Peyer's patch (tissue), 4 donors: ENCODE measurements at regions not wholly inside any gene's neighbourhood (a gene's known extent, or its start where the extent isn't known, plus 50 kb on each side); places are given as distances from the start of the nearest gene placed in this dataset.

Experiments used
- DNase-seq, 3 donors: peaks; one replicate each; pipeline ENCODE4 v3.0.0-alpha.2; 2017 to 2019
- H3K27ac ChIP-seq, 4 donors: fragments of 200-600 bp; sonication (generic); one replicate each; pipeline ENCODE4 v1.5.1; 2016 to 2019
- H3K27me3 ChIP-seq, 2 donors: fragments of 200-600 bp; sonication (generic); one replicate each; pipeline ENCODE4 v1.5.1; 2019
- H3K36me3 ChIP-seq, 3 donors: fragments of 200-600 bp; sonication (generic); one replicate each; pipeline ENCODE4 v1.5.1; 2016 to 2019
- H3K4me1 ChIP-seq, 4 donors: fragments of 200-600 bp; sonication (generic); one replicate each; pipeline ENCODE4 v1.5.1; 2016 to 2019
- H3K4me3 ChIP-seq, 4 donors: fragments of 200-600 bp; sonication (generic); 1 replicate in 3 of 4; 2 replicates in 1 of 4; pipeline ENCODE4 v1.5.1; 2016 to 2019; ENCODE audit warnings: mild to moderate bottlenecking in 1 of 4
- H3K9me3 ChIP-seq, 4 donors: fragments of 200-600 bp; sonication (generic); one replicate each; pipeline ENCODE4 v1.5.1; 2016 to 2019; ENCODE audit warnings: mild to moderate bottlenecking in 1 of 4
- POLR2A ChIP-seq, 2 donors: fragments of 450-650 bp; IDR thresholded peaks; one replicate each; pipeline ENCODE4 v1.5.1; 2017; ENCODE audit warnings: antibody characterized with exemption in 2 of 2, mild to moderate bottlenecking in 2 of 2, moderate library complexity in 2 of 2
- TF ChIP-seq, protein P1 (sequence below), 6 experiments: fragments of 450-650 bp in 4 of 6; fragments of 200-600 bp in 2 of 6; sonication (generic) in 1 of 6; IDR thresholded peaks; one replicate each; pipeline ENCODE4 v1.5.1; 2017 to 2019; ENCODE audit warnings: antibody characterized with exemption in 6 of 6, mild to moderate bottlenecking in 3 of 6, moderate library complexity in 1 of 6

DNA sequence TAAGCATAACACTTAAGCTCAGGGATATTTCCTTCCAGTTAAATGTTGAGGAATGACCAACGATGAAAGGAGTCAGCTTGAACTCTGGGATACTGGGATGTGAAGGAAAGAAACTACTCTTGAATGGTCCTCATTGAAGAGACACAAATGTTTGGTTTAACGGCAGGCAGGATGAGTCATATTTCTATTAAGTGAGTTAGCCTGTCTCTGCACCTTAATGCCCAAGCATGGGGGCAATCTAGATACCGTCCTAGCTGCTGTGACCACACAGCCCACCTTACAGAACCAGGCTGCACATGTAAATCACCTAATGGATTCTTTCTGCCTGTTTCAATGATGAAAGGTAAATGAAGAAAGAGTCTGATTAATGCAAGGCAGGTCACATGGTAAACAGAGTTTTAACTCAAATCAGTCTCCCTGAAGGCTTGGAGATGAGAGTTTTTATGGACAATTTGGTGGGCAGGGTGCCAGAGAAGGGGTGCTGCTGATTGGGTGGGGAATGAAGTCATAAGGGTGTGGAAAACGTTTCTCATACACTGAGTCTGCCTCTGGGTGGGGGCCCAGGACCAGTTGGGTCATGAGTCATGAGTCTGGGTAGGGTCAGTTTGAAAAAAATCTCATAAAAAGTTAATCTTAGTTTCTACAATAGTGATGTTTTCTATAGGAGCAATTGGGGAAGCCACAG lies 144.6 kb upstream of the MMADHC start:
- Histone ChIP-seq H3K27me3 (no peaks in the 10 kb centered on the region), H3K9me3 (no peaks in the 10 kb centered on the region), H3K27ac (no peak overlapping the region), H3K4me1 (no peaks in the 10 kb centered on the region), H3K36me3 (no peaks in the 10 kb centered on the region), H3K4me3 (no peak overlapping the region)
- no peak for DNase-seq
- TF ChIP-seq, protein P1, sequence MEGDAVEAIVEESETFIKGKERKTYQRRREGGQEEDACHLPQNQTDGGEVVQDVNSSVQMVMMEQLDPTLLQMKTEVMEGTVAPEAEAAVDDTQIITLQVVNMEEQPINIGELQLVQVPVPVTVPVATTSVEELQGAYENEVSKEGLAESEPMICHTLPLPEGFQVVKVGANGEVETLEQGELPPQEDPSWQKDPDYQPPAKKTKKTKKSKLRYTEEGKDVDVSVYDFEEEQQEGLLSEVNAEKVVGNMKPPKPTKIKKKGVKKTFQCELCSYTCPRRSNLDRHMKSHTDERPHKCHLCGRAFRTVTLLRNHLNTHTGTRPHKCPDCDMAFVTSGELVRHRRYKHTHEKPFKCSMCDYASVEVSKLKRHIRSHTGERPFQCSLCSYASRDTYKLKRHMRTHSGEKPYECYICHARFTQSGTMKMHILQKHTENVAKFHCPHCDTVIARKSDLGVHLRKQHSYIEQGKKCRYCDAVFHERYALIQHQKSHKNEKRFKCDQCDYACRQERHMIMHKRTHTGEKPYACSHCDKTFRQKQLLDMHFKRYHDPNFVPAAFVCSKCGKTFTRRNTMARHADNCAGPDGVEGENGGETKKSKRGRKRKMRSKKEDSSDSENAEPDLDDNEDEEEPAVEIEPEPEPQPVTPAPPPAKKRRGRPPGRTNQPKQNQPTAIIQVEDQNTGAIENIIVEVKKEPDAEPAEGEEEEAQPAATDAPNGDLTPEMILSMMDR (IDR thresholded peaks at IDR 0.05): no peak
- TF ChIP-seq POLR2A (IDR thresholded peaks at IDR 0.05): no peak

DNA sequence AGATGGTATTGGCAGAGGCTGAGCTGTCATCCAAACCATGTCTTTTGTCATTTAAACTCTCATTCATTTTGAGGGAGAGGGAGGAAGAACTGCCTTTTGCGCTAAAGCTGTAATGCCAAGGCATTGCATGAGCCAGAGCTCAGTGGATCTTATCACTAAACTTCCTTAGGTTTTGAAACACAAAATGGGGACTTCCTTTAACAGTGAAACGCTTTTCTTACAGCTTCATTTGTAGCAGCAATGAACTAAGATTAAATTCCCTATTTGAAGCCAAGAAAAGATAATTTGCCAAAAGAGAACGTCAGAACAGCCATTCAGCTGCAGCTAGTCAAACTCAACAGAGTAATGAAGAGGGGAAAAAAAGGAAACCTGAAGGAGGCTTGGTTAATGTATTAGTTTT lies 143.5 kb upstream of the MMADHC start:
- H3K36me3 ChIP-seq: no peaks in the 10 kb centered on the region
- H3K4me3 ChIP-seq: no peak overlapping the region
- TF ChIP-seq, protein P1 (IDR thresholded peaks at IDR 0.05): no peak
- TF ChIP-seq POLR2A (IDR thresholded peaks at IDR 0.05): no peak
- no peaks in the 10 kb centered on the region for H3K27me3 ChIP-seq
- no peak overlapping the region for H3K27ac ChIP-seq
- no peak for DNase-seq
- no peaks in the 10 kb centered on the region for H3K9me3 ChIP-seq
- no peaks in the 10 kb centered on the region for H3K4me1 ChIP-seq

DNA sequence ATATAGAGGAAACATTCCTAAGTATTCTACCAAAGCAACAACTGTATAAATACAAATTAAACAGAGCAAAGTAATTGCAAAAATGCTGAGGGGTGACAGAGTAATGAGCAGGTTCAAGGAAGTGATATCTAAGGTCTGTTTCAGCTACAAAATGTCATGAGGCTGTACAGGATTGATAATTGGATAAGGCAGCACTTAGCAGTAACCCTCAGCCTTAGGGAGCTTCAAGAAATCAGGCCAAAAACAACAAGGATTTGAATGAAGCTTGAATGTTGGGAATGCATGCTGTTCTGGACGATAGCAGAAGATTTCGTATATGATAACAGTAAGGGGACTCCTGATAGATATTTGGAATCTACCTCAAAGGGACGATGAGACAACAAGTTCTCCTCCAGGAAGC lies 142.0 kb upstream of the MMADHC start:
- Histone ChIP-seq H3K27ac (no peak overlapping the region), H3K27me3 (no peaks in the 10 kb centered on the region), H3K36me3 (no peaks in the 10 kb centered on the region), H3K9me3 (no peaks in the 10 kb centered on the region), H3K4me1 (no peaks in the 10 kb centered on the region), H3K4me3 (no peak overlapping the region)
- no peak for DNase-seq
- TF ChIP-seq, protein P1 (IDR thresholded peaks at IDR 0.05): no peak
- no peak for TF ChIP-seq POLR2A (IDR thresholded peaks at IDR 0.05)

GRCh38 chr2:149727927-149728326 lies 140.4 kb upstream of the MMADHC start:
- no peak for DNase-seq
- no peaks in the 10 kb centered on the region for H3K27me3 ChIP-seq
- TF ChIP-seq POLR2A (IDR thresholded peaks at IDR 0.05): no peak
- TF ChIP-seq, protein P1 (IDR thresholded peaks at IDR 0.05): no peak
- no peaks in the 10 kb centered on the region for H3K36me3 ChIP-seq
- no peaks in the 10 kb centered on the region for H3K9me3 ChIP-seq
- H3K4me3 ChIP-seq: no peak overlapping the region
- no peak overlapping the region for H3K27ac ChIP-seq
- H3K4me1 ChIP-seq: no peaks in the 10 kb centered on the region

GRCh38 chr2:149725234-149725633 lies 137.7 kb upstream of the MMADHC start:
- Histone ChIP-seq H3K36me3 (no peaks in the 10 kb centered on the region), H3K4me1 (no peaks in the 10 kb centered on the region), H3K27ac (no peak overlapping the region), H3K27me3 (no peaks in the 10 kb centered on the region), H3K4me3 (no peak overlapping the region), H3K9me3 (no peaks in the 10 kb centered on the region)
- no peak for TF ChIP-seq POLR2A (IDR thresholded peaks at IDR 0.05)
- TF ChIP-seq, protein P1 (IDR thresholded peaks at IDR 0.05): no peak
- no peak for DNase-seq

GRCh38 chr2:149724091-149724490 lies 136.5 kb upstream of the MMADHC start:
- TF ChIP-seq, protein P1 (IDR thresholded peaks at IDR 0.05): no peak
- TF ChIP-seq POLR2A (IDR thresholded peaks at IDR 0.05): no peak
- no peak overlapping the region for H3K4me3 ChIP-seq

More at GRCh38 chr2:149724091-149724490, 136.5 kb upstream of the MMADHC start:
- Histone ChIP-seq H3K4me1 (no peaks in the 10 kb centered on the region), H3K36me3 (no peaks in the 10 kb centered on the region), H3K27me3 (no peaks in the 10 kb centered on the region), H3K9me3 (no peaks in the 10 kb centered on the region), H3K27ac (no peak overlapping the region)
- no peak for DNase-seq
